ENCODE measurements at regions not wholly inside any gene's neighbourhood (a gene's known extent, or its start where the extent isn't known, plus 50 kb on each side); places are given as distances from the start of the nearest gene placed in this dataset.

GRCh38 chr7:136585954-136586670 is 282.3 kb upstream of the CHRM2 start:
- no peaks in the 10 kb centered on the region for H3K4me1 ChIP-seq (ENCODE audit: insufficient read depth, low read length, poor library complexity, severe bottlenecking)
- no peaks in the 10 kb centered on the region for H3K27me3 ChIP-seq (replicated peaks; ENCODE audit: insufficient read depth, low read depth, low read length, poor library complexity)
- H3K9me3 ChIP-seq (ENCODE audit: low read depth, low read length, poor library complexity, severe bottlenecking): no peaks in the 10 kb centered on the region
- ChIA-PET POLR2A (ENCODE audit: low non-redundant PET) (no interaction called here), CTCF (no interaction called here)
- no peak for DNase-seq (ENCODE audit: low spot score)
- BruUV-seq (replicated peaks): no TSS peak
- no peak overlapping the region for H3K4me3 ChIP-seq (ENCODE audit: low read depth, low read length, poor library complexity, severe bottlenecking)
- TF ChIP-seq, protein P1, sequence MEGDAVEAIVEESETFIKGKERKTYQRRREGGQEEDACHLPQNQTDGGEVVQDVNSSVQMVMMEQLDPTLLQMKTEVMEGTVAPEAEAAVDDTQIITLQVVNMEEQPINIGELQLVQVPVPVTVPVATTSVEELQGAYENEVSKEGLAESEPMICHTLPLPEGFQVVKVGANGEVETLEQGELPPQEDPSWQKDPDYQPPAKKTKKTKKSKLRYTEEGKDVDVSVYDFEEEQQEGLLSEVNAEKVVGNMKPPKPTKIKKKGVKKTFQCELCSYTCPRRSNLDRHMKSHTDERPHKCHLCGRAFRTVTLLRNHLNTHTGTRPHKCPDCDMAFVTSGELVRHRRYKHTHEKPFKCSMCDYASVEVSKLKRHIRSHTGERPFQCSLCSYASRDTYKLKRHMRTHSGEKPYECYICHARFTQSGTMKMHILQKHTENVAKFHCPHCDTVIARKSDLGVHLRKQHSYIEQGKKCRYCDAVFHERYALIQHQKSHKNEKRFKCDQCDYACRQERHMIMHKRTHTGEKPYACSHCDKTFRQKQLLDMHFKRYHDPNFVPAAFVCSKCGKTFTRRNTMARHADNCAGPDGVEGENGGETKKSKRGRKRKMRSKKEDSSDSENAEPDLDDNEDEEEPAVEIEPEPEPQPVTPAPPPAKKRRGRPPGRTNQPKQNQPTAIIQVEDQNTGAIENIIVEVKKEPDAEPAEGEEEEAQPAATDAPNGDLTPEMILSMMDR (conservative IDR thresholded peaks at IDR 0.05; ENCODE audit: low read depth, low read length): no peak
- TF ChIP-seq EZH2 (IDR thresholded peaks at IDR 0.05; ENCODE audit: borderline replicate concordance, low read depth, low read length, poor library complexity, severe bottlenecking): no peak
- H3K36me3 ChIP-seq (ENCODE audit: insufficient read depth, low read length, poor library complexity, severe bottlenecking): no peaks in the 10 kb centered on the region
- H3K27ac ChIP-seq (ENCODE audit: low read depth, low read length, poor library complexity, severe bottlenecking): no peak overlapping the region
- intact Hi-C loops (cut with micrococcal nuclease; ENCODE audit: unreplicated experiment): no loop called here

DNA sequence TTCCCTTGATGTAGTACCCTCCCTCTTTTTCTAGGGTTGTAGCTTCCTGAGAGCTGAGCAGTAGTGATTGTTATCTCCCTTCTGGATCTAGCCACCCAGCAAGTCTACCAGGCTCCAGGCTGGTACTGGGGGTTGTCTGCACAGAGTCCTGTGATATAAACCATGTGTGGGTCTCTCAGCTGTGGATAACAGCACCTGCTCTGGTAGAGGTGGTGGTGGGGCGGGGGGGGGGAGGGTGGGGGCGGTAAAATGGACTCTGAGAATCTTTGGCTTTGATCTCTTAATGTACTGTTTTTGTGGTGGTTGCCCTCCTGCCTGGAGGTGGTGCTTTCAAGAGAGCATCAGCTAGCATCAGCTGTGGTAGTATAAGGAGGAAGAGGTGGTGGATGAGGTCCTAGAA is 302.0 kb upstream of the CHRM2 start:
- H3K27ac ChIP-seq (ENCODE audit: low read depth, low read length, poor library complexity, severe bottlenecking): no peak overlapping the region
- DNase-seq (ENCODE audit: low spot score): no peak
- intact Hi-C loops (cut with micrococcal nuclease; ENCODE audit: unreplicated experiment): no loop called here
- TF ChIP-seq, protein P1 (conservative IDR thresholded peaks at IDR 0.05; ENCODE audit: low read depth, low read length): no peak
- no peak for TF ChIP-seq EZH2 (IDR thresholded peaks at IDR 0.05; ENCODE audit: borderline replicate concordance, low read depth, low read length, poor library complexity, severe bottlenecking)
- H3K4me1 ChIP-seq (ENCODE audit: insufficient read depth, low read length, poor library complexity, severe bottlenecking): no peaks in the 10 kb centered on the region
- POLR2A ChIA-PET (ENCODE audit: low non-redundant PET): no interaction called here
- CTCF ChIA-PET: no interaction called here
- H3K27me3 ChIP-seq (replicated peaks; ENCODE audit: insufficient read depth, low read depth, low read length, poor library complexity): no peaks in the 10 kb centered on the region
- H3K36me3 ChIP-seq (ENCODE audit: insufficient read depth, low read length, poor library complexity, severe bottlenecking): no peaks in the 10 kb centered on the region
- no peaks in the 10 kb centered on the region for H3K9me3 ChIP-seq (ENCODE audit: low read depth, low read length, poor library complexity, severe bottlenecking)
- H3K4me3 ChIP-seq (ENCODE audit: low read depth, low read length, poor library complexity, severe bottlenecking): no peak overlapping the region
- BruUV-seq (replicated peaks): no TSS peak

GRCh38 chr7:136555933-136556332 is 312.5 kb upstream of the CHRM2 start:
- POLR2A ChIA-PET (ENCODE audit: low non-redundant PET): interaction anchor here (0.7 kb wide), 1 partner anchor 22 kb away, joined by 4 read pairs; no protein-coding TSS in a partner anchor
- TF ChIP-seq EZH2 (IDR thresholded peaks at IDR 0.05; ENCODE audit: borderline replicate concordance, low read depth, low read length, poor library complexity, severe bottlenecking): no peak
- TF ChIP-seq, protein P1 (conservative IDR thresholded peaks at IDR 0.05; ENCODE audit: low read depth, low read length): no peak
- Histone ChIP-seq H3K27me3 (replicated peaks; ENCODE audit: insufficient read depth, low read depth, low read length, poor library complexity) (no peaks in the 10 kb centered on the region), H3K4me3 (ENCODE audit: low read depth, low read length, poor library complexity, severe bottlenecking) (no peak overlapping the region), H3K36me3 (ENCODE audit: insufficient read depth, low read length, poor library complexity, severe bottlenecking) (no peaks in the 10 kb centered on the region), H3K4me1 (ENCODE audit: insufficient read depth, low read length, poor library complexity, severe bottlenecking) (peaks cover 12% of the 10 kb centered on the region), H3K27ac (ENCODE audit: low read depth, low read length, poor library complexity, severe bottlenecking) (no peak overlapping the region), H3K9me3 (ENCODE audit: low read depth, low read length, poor library complexity, severe bottlenecking) (no peaks in the 10 kb centered on the region)
- BruUV-seq (replicated peaks): no TSS peak
- intact Hi-C loops (cut with micrococcal nuclease; ENCODE audit: unreplicated experiment): no loop called here
- peak; percentile 83 for DNase-seq (ENCODE audit: low spot score)
- CTCF ChIA-PET: interaction anchor here (0.7 kb wide), 1 partner anchor 87 kb away, joined by 4 read pairs; no protein-coding TSS in a partner anchor

All from A673 (cell line).